ENCODE measurements at regions not wholly inside any gene's neighbourhood (a gene's known extent, or its start where the extent isn't known, plus 50 kb on each side); places are given as distances from the start of the nearest gene placed in this dataset.

- DNase-seq (ENCODE audit: low spot score) = no peak
These were observed 290.4 kb upstream of the MON1B start for GRCh38 chr16:76900285-76901263.

DNA sequence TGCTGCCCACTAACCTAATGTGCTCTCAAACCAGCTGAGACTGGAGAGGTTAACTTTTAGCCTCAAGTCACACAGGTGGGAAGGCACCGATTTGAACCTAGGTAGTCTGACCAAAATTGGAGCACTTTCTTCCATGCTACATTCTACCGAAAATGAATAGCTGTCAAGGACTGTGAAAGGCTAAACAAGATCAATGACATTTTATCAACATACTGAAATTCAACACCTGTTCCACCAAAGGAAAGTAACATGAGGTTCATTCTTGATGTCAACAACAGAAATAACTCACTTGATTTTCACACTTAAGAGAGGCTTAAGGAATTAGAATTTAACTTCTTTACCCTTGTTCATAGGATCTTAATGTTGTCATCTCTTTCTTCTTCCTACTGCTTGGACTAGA lies 284.4 kb upstream of the MON1B start:
- DNase-seq (ENCODE audit: low spot score) = no peak

GRCh38 chr16:76910931-76911330 lies 280.1 kb upstream of the MON1B start:
- DNase-seq (ENCODE audit: low spot score) = no peak

DNA sequence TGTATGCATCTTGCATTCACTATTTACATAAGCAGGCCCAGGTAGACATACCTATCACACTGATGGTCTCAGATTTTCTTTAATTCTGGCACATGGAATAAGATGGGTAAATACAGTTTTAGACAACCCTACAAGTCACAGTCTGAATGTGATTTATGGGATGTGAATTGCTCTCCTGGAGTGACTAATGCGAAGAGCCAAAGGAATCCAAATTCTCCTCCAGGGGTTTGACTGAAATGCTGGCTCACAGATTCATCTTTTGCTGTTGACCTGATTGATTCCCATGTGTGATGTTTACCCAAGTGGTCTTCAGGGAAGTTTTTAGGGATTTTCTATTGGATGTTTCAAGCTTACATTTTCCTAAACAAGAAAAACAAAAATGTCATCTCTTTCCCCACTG lies 277.9 kb upstream of the MON1B start:
- DNase-seq (ENCODE audit: low spot score) = no peak

GRCh38 chr16:76926042-76926441 lies 264.9 kb upstream of the MON1B start:
- DNase-seq (ENCODE audit: low spot score) = no peak

DNA sequence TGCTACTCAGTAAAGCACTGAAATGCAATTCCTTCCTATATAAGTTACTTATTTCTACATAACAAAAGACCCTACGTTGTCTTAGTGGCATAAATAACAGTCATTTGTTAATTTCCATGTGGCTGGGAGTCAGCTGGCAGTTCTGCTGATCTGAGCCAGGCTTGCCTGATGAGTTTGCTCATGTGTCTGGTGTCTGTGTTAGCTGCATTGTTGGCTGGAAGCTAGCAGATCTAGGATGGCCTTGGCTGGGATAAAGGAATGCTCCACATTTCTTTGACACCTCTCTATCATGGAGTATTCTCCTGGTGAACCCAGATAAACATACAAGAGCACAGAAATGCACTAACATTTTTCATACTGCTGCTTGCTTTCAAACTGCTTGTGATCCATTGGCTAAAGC lies 264.4 kb upstream of the MON1B start:
- DNase-seq (ENCODE audit: low spot score) = no peak

GRCh38 chr16:76931186-76931585 lies 259.8 kb upstream of the MON1B start:
- no peak for DNase-seq (ENCODE audit: low spot score)

DNA sequence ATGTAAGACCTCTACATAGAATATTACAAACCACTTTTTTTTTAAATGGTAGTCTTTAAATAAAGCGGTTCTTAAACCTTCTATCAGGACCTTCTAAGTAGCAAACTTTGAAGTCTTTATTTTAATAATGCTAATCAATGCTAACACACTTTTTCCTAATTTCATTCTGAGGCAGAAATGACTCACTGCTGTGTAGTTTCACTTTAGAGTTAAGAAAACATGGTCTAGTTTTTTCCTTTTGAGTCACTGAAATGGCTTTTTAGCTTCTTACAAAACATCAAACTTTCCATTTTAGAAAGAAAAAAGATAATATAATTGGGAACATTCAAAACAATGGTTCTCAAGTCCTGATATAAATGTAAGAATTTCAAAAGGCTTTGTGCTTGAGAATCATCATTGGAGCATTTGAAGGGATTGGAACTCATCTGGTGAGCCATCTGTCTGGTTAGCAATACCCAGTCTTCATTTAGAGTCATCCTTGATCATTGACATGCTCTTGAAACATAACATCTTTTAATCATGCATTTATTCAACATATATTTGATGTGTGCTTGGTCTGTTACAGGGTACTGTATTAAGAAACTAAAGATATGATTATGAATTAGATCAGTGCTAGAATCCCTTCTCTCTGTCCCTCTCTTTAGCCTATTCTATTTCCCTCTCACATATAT lies 258.3 kb upstream of the MON1B start:
- no peak for DNase-seq (ENCODE audit: low spot score)

GRCh38 chr16:76940251-76940650 lies 250.7 kb upstream of the MON1B start:
- DNase-seq (ENCODE audit: low spot score) = no peak

DNA sequence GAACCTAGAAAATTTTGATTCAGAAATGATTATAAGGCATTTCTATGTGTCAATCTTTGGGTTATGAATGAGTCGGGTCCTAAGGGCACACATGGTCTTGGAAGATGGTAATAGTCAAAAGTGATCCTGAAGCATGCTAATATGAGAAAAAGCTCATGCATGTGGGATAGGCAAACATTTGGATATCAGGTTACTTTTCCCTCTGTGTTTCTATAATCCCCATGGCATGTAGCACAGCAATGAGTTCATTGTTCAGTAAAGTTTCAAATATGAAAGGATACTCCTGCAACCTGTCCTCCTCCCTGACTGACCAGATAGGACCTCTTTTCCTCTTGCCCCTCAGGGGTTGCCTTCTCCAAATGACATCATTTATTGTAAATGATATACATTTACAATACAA lies 249.9 kb upstream of the MON1B start:
- DNase-seq (ENCODE audit: low spot score) = no peak

- no peak for DNase-seq (ENCODE audit: low spot score)
These were observed 248.9 kb upstream of the MON1B start for GRCh38 chr16:76942089-76942488.

DNA sequence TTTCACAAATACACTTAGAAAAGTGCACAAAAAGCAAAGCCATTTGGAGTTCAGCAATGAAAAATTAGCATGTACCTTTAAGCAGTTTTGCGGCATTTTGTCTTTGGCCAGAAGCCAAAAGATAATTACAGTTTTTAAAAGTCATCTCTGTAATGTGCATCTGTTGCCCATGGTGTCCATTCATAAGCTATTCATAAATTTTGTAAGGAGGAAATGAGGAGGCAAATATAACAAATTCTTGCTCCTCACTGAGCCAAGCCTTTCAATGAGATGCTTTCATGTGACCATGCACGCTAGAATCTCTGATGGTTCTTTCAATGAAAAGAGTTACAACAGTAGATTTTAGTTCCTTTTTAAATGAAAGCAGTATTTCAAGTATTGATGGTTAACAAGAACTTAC lies 247.1 kb upstream of the MON1B start:
- no peak for DNase-seq (ENCODE audit: low spot score)

- DNase-seq (ENCODE audit: low spot score) = peak; percentile 9
These were observed 244.1 kb upstream of the MON1B start for GRCh38 chr16:76946879-76947278.

GRCh38 chr16:76947749-76948148 lies 243.2 kb upstream of the MON1B start:
- DNase-seq (ENCODE audit: low spot score) = no peak

GRCh38 chr16:76955629-76956028 lies 235.4 kb upstream of the MON1B start:
- DNase-seq (ENCODE audit: low spot score) = no peak

GRCh38 chr16:76956394-76956793 lies 234.6 kb upstream of the MON1B start:
- no peak for DNase-seq (ENCODE audit: low spot score)

- no peak for DNase-seq (ENCODE audit: low spot score)
These were observed 234.1 kb upstream of the MON1B start for GRCh38 chr16:76956841-76957240.

DNA sequence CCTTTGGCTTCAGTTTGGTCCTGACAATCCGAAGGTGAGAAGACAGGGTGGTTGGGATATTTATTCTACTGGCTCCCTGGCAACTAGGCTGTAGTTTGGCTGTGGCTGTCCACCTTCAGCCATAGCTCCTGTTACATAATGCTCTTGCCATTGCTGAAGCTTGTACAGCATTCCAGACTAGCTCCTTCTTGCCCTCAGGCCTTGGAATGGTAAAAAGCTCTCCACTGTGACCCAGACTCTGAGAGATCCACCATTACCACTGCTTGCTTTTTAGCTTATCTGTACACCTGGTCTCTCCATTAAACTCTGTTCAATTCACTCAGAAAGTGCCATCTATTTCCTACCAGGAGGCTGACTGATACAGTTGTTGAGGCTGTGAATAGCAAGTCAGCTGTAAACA lies 231.8 kb upstream of the MON1B start:
- DNase-seq (ENCODE audit: low spot score) = no peak

- no peak for DNase-seq (ENCODE audit: low spot score)
These were observed 227.2 kb upstream of the MON1B start for GRCh38 chr16:76963614-76964315.

GRCh38 chr16:76964464-76965154 lies 226.4 kb upstream of the MON1B start:
- DNase-seq (ENCODE audit: low spot score) = no peak

DNA sequence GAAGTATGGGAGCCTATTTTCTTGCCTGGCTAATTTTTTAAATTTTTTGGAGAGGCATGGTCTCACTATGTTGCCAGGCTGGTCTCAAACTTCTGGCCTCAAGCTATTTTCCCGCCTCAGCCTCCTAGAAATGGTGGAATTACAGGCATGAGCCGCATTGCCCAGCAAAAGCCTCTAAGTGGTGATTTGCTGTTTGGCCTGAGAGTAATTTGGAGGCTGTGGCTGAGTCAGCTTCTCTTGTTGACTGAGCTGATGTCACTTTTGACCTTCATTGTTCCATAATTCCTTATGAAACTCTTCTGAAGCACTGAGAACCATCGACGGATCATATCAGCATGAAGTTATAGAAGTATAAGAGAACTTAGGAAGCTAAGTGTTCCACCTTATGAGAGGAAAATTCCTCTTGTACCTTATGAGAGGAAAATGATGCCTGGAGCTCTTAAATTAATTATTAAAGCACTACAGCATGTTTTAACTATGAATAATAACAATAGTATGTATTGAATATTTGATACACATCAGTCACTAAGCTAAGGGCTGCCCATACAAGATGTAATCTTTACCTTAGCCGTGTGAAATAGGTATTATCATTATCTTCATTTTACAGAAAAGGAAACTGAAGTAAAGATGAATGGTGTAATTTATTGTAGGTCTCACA lies 220.8 kb upstream of the MON1B start:
- DNase-seq (ENCODE audit: low spot score) = no peak

GRCh38 chr16:76970745-76971099 lies 220.3 kb upstream of the MON1B start:
- DNase-seq (ENCODE audit: low spot score) = no peak

Measured in putamen (tissue), 1 donor.